H9 (cell line): ENCODE measurements at regions not wholly inside any gene's neighbourhood (a gene's known extent, or its start where the extent isn't known, plus 50 kb on each side); places are given as distances from the start of the nearest gene placed in this dataset.

Experiments used
- DNase-seq: peaks from one replicate; pipeline ENCODE4 v3.0.0-alpha.2; 2017
- H2AFZ ChIP-seq: one replicate; pipeline ENCODE4 v1.6.1; 2013; ENCODE audit warnings: mild to moderate bottlenecking, low read length, control low read depth, moderate library complexity
- H2AK5ac ChIP-seq: 2 replicates; pipeline ENCODE4 v1.6.1; 2013; ENCODE audit warnings: low read length, control low read depth, mixed read lengths; ENCODE audit not compliant: insufficient read length
- H2BK120ac ChIP-seq: one replicate; pipeline ENCODE4 v1.6.1; 2013; ENCODE audit warnings: low read depth, mild to moderate bottlenecking, low read length, control low read depth, inconsistent platforms; ENCODE audit not compliant: poor library complexity, severe bottlenecking
- H2BK12ac ChIP-seq: 2 replicates; pipeline ENCODE4 v1.6.1; 2013; ENCODE audit warnings: low read length, control low read depth, mixed read lengths, low read depth; ENCODE audit not compliant: insufficient read length
- H2BK15ac ChIP-seq: 2 replicates; pipeline ENCODE4 v1.6.1; 2013; ENCODE audit warnings: low read depth, low read length, control low read depth
- H2BK20ac ChIP-seq: one replicate; pipeline ENCODE4 v1.6.1; 2013; ENCODE audit warnings: low read depth, mild to moderate bottlenecking, low read length, control low read depth, inconsistent platforms; ENCODE audit not compliant: poor library complexity, severe bottlenecking
- H2BK5ac ChIP-seq: 2 replicates; pipeline ENCODE4 v1.6.1; 2013; ENCODE audit warnings: low read length, control low read depth, mixed read lengths; ENCODE audit not compliant: insufficient read length
- H3K14ac ChIP-seq: 2 replicates; pipeline ENCODE4 v1.6.1; 2013; ENCODE audit warnings: low read length, control low read depth; ENCODE audit not compliant: insufficient read depth
- H3K18ac ChIP-seq: 2 replicates; pipeline ENCODE4 v1.6.1; 2013; ENCODE audit warnings: low read depth, mild to moderate bottlenecking, mixed read lengths, low read length, control low read depth; ENCODE audit not compliant: insufficient read length
- H3K23ac ChIP-seq: 2 replicates; pipeline ENCODE4 v1.6.1; 2013; ENCODE audit warnings: low read length, control low read depth, mixed read lengths, low read depth; ENCODE audit not compliant: insufficient read length
- H3K23me2 ChIP-seq: 2 replicates; pipeline ENCODE4 v1.6.1; 2013; ENCODE audit warnings: low read depth, mild to moderate bottlenecking, mixed read lengths, low read length, control low read depth; ENCODE audit not compliant: insufficient read length, poor library complexity, severe bottlenecking
- H3K27ac ChIP-seq: 2 replicates; pipeline ENCODE4 v1.5.1; 2013; ENCODE audit warnings: low read length, control low read depth, mixed read lengths, low read depth; ENCODE audit not compliant: insufficient read length
- H3K27me3 ChIP-seq: 2 replicates; pipeline ENCODE4 v1.6.1; 2013; ENCODE audit warnings: low read length, control low read depth, inconsistent platforms; ENCODE audit not compliant: insufficient read depth
- H3K4ac ChIP-seq: 2 replicates; pipeline ENCODE4 v1.6.1; 2013; ENCODE audit warnings: low read depth, mild to moderate bottlenecking, control low read depth, inconsistent platforms, low read length, moderate library complexity
- H3K4me1 ChIP-seq: 2 replicates; pipeline ENCODE4 v1.6.1; 2013; ENCODE audit warnings: low read length, control low read depth, inconsistent platforms; ENCODE audit not compliant: insufficient read depth
- H3K4me2 ChIP-seq: 2 replicates; pipeline ENCODE4 v1.6.1; 2013; ENCODE audit warnings: low read length, control low read depth, mixed read lengths; ENCODE audit not compliant: insufficient read length, insufficient read depth
- H3K56ac ChIP-seq: 2 replicates; pipeline ENCODE4 v1.6.1; 2013; ENCODE audit warnings: low read depth, mild to moderate bottlenecking, mixed read lengths, low read length, control low read depth; ENCODE audit not compliant: insufficient read length
- H3K79me1 ChIP-seq: 2 replicates; pipeline ENCODE4 v1.6.1; 2013; ENCODE audit warnings: low read depth, mild to moderate bottlenecking, moderate library complexity, low read length, control low read depth, inconsistent platforms; ENCODE audit not compliant: insufficient read depth, poor library complexity, severe bottlenecking
- H3K79me2 ChIP-seq: 2 replicates; pipeline ENCODE4 v1.6.1; 2013; ENCODE audit warnings: low read length, control low read depth, inconsistent platforms; ENCODE audit not compliant: insufficient read depth
- H3K9ac ChIP-seq: 2 replicates; pipeline ENCODE4 v1.6.1; 2013; ENCODE audit warnings: low read length, control low read depth, mixed read lengths; ENCODE audit not compliant: insufficient read length; ENCODE audit errors: extremely low read depth
- H3K9me3 ChIP-seq: one replicate; pipeline ENCODE4 v1.6.1; 2013; ENCODE audit warnings: low read depth, low read length, inconsistent platforms; ENCODE audit not compliant: control insufficient read depth
- H3T11ph ChIP-seq: one replicate; pipeline ENCODE4 v1.6.1; 2013; ENCODE audit warnings: mild to moderate bottlenecking, low read length, control low read depth, inconsistent platforms
- H4K20me1 ChIP-seq: one replicate; pipeline ENCODE4 v1.6.1; 2013; ENCODE audit not compliant: control insufficient read depth, insufficient read length, insufficient read depth
- H4K5ac ChIP-seq: 2 replicates; pipeline ENCODE4 v1.6.1; 2013; ENCODE audit warnings: low read depth, mild to moderate bottlenecking, mixed read lengths, low read length, control low read depth; ENCODE audit not compliant: insufficient read length
- H4K8ac ChIP-seq: replicated peaks from 2 replicates; pipeline ENCODE4 v1.6.1; 2013; ENCODE audit warnings: low read length, control low read depth, mixed read lengths, low read depth; ENCODE audit not compliant: insufficient read length
- H4K91ac ChIP-seq: 2 replicates; pipeline ENCODE4 v1.6.1; 2013; ENCODE audit warnings: low read depth, mild to moderate bottlenecking, moderate library complexity, mixed read lengths, low read length, control low read depth; ENCODE audit not compliant: insufficient read length
- H3K27ac Mint-ChIP-seq, 3 experiments: 2 replicates in 2 of 3; 3 replicates in 1 of 3; pipeline ENCODE4 v1.8.0; 2020 to 2021; ENCODE audit warnings: mixed read lengths in 3 of 3, mild to moderate bottlenecking in 1 of 3, moderate library complexity in 1 of 3
- H3K27me3 Mint-ChIP-seq: 2 replicates; pipeline ENCODE4 v1.8.0; 2021; ENCODE audit warnings: low read depth, mild to moderate bottlenecking, moderate library complexity, mixed read lengths
- H3K36me3 Mint-ChIP-seq, 3 experiments: 2 replicates in 2 of 3; 3 replicates in 1 of 3; pipeline ENCODE4 v1.8.0; 2020 to 2021; ENCODE audit warnings: low read depth in 3 of 3, mixed read lengths in 3 of 3; ENCODE audit not compliant: insufficient read depth in 1 of 3
- H3K4me1 Mint-ChIP-seq, 2 experiments: 2 replicates each; pipeline ENCODE4 v1.8.0; 2020; ENCODE audit warnings: mixed read lengths in 2 of 2
- H3K4me3 Mint-ChIP-seq, 2 experiments: 2 replicates in 1 of 2; 3 replicates in 1 of 2; pipeline ENCODE4 v1.8.0; 2020 to 2021; ENCODE audit warnings: mild to moderate bottlenecking in 2 of 2, mixed read lengths in 2 of 2, moderate library complexity in 1 of 2
- H3K9me3 Mint-ChIP-seq, 2 experiments: 2 replicates in 1 of 2; 3 replicates in 1 of 2; pipeline ENCODE4 v1.8.0; 2020; ENCODE audit warnings: mild to moderate bottlenecking in 2 of 2, mixed read lengths in 2 of 2, moderate library complexity in 1 of 2
- WGBS: extraction: QIAGEN DNeasy Blood & Tissue Kit; methylation state at CpG from one replicate; pipeline ENCODE4 v1.1.7; 2013; ENCODE audit warnings: missing lambda C conversion rate, low lambda C conversion rate, mixed read lengths; ENCODE audit not compliant: insufficient read length; ENCODE audit errors: extremely low coverage; 5-methylcytosine and 5-hydroxymethylcytosine counted together
- TF ChIP-seq, protein P1 (sequence below): fragments of 200-600 bp; sonication (generic); conservative IDR thresholded peaks from 3 replicates; pipeline ENCODE4 v1.8.0; 2021; ENCODE audit warnings: antibody characterized with exemption, mild to moderate bottlenecking

DNA sequence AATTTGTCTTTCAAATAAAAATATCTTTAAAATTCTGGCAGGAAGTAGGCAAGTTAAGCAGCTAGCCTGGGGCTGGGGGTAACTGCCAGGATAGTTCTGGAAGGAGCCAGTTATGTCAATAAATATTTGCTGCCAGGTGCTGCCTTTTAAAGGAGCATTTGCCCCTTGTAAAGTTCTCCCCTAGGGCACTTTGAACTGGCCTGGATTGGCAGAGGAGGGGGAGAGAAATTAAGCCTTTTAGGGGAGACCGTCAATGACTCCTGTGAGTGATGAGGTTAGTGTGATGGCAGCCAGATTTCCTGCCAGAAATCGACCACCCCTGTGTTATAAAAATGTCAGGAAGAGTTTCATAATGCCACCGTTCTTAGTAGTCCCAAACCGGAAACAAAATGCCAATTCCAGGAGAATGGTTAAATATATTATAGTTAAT lies 89.8 kb upstream of the ELL2 start:
- Histone ChIP-seq H2BK5ac (no peak overlapping the region), H3K23me2 (no peaks in the 10 kb centered on the region), H3T11ph (no peak overlapping the region), H2AK5ac (no peak overlapping the region), H3K4me2 (no peak overlapping the region), H4K20me1 (no peaks in the 10 kb centered on the region), H3K27ac (no peak overlapping the region), H4K5ac (no peak overlapping the region), H3K14ac (no peak overlapping the region), H3K79me2 (no peaks in the 10 kb centered on the region), H4K8ac (no peak overlapping the region), H3K79me1 (no peaks in the 10 kb centered on the region), H2BK120ac (no peak overlapping the region), H4K91ac (no peak overlapping the region), H3K4me1 (no peaks in the 10 kb centered on the region), H3K9ac (no peak overlapping the region), H3K23ac (no peak overlapping the region), H3K9me3 (no peaks in the 10 kb centered on the region), H3K56ac (no peak overlapping the region), H3K18ac (no peak overlapping the region), H2BK15ac (no peak overlapping the region), H3K4ac (no peak overlapping the region), H2AFZ (no peak overlapping the region), H2BK12ac (no peak overlapping the region), H2BK20ac (no peak overlapping the region), H3K27me3 (no peaks in the 10 kb centered on the region)
- Mint-ChIP-seq H3K27me3 (no peaks in the 10 kb centered on the region), H3K27ac (no peak overlapping the region), H3K9me3 (no peaks in the 10 kb centered on the region), H3K4me3 (no peak overlapping the region), H3K4me1 (peaks cover 0 to 6% of the 10 kb centered on the region in 2 experiments; a peak in 1 of 4 replicates), H3K36me3 (0 out of 7 replicates have a peak, but pooled peaks cover 0 to 6% (median 0%) of the 10 kb centered on the region in 3 experiments)
- WGBS = no CpG with 5 or more reads among the region's 4 CpGs
- DNase-seq = no peak
- TF ChIP-seq, protein P1, sequence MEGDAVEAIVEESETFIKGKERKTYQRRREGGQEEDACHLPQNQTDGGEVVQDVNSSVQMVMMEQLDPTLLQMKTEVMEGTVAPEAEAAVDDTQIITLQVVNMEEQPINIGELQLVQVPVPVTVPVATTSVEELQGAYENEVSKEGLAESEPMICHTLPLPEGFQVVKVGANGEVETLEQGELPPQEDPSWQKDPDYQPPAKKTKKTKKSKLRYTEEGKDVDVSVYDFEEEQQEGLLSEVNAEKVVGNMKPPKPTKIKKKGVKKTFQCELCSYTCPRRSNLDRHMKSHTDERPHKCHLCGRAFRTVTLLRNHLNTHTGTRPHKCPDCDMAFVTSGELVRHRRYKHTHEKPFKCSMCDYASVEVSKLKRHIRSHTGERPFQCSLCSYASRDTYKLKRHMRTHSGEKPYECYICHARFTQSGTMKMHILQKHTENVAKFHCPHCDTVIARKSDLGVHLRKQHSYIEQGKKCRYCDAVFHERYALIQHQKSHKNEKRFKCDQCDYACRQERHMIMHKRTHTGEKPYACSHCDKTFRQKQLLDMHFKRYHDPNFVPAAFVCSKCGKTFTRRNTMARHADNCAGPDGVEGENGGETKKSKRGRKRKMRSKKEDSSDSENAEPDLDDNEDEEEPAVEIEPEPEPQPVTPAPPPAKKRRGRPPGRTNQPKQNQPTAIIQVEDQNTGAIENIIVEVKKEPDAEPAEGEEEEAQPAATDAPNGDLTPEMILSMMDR = no peak
